ENCODE measurements at regions not wholly inside any gene's neighbourhood (a gene's known extent, or its start where the extent isn't known, plus 50 kb on each side); places are given as distances from the start of the nearest gene placed in this dataset.

GRCh38 chr9:8052991-8053390 is 253.4 kb upstream of the DMAC1 start:
- no peak for TF ChIP-seq RBAK (CRISPR knock-in tag; IDR thresholded peaks at IDR 0.05)
- no peak for TF ChIP-seq PREB (CRISPR knock-in tag; IDR thresholded peaks at IDR 0.05)
- no peak for TF ChIP-seq POLR2A (IDR thresholded peaks at IDR 0.05; ENCODE audit: insufficient read depth in 1 of 2, low read depth in 2 of 2, low read length in 2 of 2)
- TF ChIP-seq EED (CRISPR knock-in tag; IDR thresholded peaks at IDR 0.05): no peak
- TF ChIP-seq MXI1 (IDR thresholded peaks at IDR 0.05; ENCODE audit: borderline replicate concordance, low read depth, low read length): no peak
- TF ChIP-seq NCOA1 (CRISPR knock-in tag; IDR thresholded peaks at IDR 0.05): no peak
- no peak for TF ChIP-seq HNRNPK (IDR thresholded peaks at IDR 0.05; ENCODE audit: low read depth, low read length, poor library complexity, severe bottlenecking)
- TF ChIP-seq NAIF1 (CRISPR knock-in tag; IDR thresholded peaks at IDR 0.05; ENCODE audit: borderline replicate concordance): no peak
- no peak for TF ChIP-seq SMAD3 (CRISPR knock-in tag; IDR thresholded peaks at IDR 0.05)
- TF ChIP-seq SIX1 (CRISPR knock-in tag; IDR thresholded peaks at IDR 0.05; ENCODE audit: borderline replicate concordance): no peak
- no peak for TF ChIP-seq NR3C1 (CRISPR knock-in tag; IDR thresholded peaks at IDR 0.05)
- TF ChIP-seq FOXA1 (IDR thresholded peaks at IDR 0.05): no peak
- no peak for TF ChIP-seq FOXA1 (CRISPR knock-in tag; IDR thresholded peaks at IDR 0.05)
- TF ChIP-seq CTCF (CRISPR knock-in tag; IDR thresholded peaks at IDR 0.05): no peak
